ENCODE measurements at regions not wholly inside any gene's neighbourhood (a gene's known extent, or its start where the extent isn't known, plus 50 kb on each side); places are given as distances from the start of the nearest gene placed in this dataset.

GRCh38 chr7:155401231-155401630 is 56.7 kb upstream of the EN2 start:
- no peak for DNase-seq (ENCODE audit: low read depth)
- TF ChIP-seq CTCF (IDR thresholded peaks at IDR 0.05; ENCODE audit: low read length, missing control alignments), result no peak
- no peak overlapping the region for H3K4me3 ChIP-seq (replicated peaks; ENCODE audit: low read depth, low read length)

GRCh38 chr7:155401884-155402283 is 56.0 kb upstream of the EN2 start:
- TF ChIP-seq CTCF (IDR thresholded peaks at IDR 0.05; ENCODE audit: low read length, missing control alignments), result no peak
- DNase-seq (ENCODE audit: low read depth), result no peak
- no peak overlapping the region for H3K4me3 ChIP-seq (replicated peaks; ENCODE audit: low read depth, low read length)

- DNase-seq (ENCODE audit: low read depth), result no peak
- TF ChIP-seq CTCF (IDR thresholded peaks at IDR 0.05; ENCODE audit: low read length, missing control alignments), result no peak
- no peak overlapping the region for H3K4me3 ChIP-seq (replicated peaks; ENCODE audit: low read depth, low read length)
Measured at GRCh38 chr7:155402941-155403340, 55.0 kb upstream of the EN2 start.

GRCh38 chr7:155404976-155405375 is 53.0 kb upstream of the EN2 start:
- H3K4me3 ChIP-seq (replicated peaks; ENCODE audit: low read depth, low read length), result no peak overlapping the region
- DNase-seq (ENCODE audit: low read depth), result no peak

GRCh38 chr7:155405399-155406318 is 52.3 kb upstream of the EN2 start:
- H3K4me3 ChIP-seq (replicated peaks; ENCODE audit: low read depth, low read length), result no peak overlapping the region
- no peak for TF ChIP-seq CTCF (IDR thresholded peaks at IDR 0.05; ENCODE audit: low read length, missing control alignments)
- no peak for DNase-seq (ENCODE audit: low read depth)

More at GRCh38 chr7:155404976-155405375, 53.0 kb upstream of the EN2 start:
- no peak for TF ChIP-seq CTCF (IDR thresholded peaks at IDR 0.05; ENCODE audit: low read length, missing control alignments)

GRCh38 chr7:155407799-155408198 is 50.1 kb upstream of the EN2 start:
- no peak overlapping the region for H3K4me3 ChIP-seq (replicated peaks; ENCODE audit: low read depth, low read length)
- no peak for DNase-seq (ENCODE audit: low read depth)
- no peak for TF ChIP-seq CTCF (IDR thresholded peaks at IDR 0.05; ENCODE audit: low read length, missing control alignments)

All from fibroblast of pulmonary artery (primary cell).